HG03469 (cell line): ENCODE measurements at regions not wholly inside any gene's neighbourhood (a gene's known extent, or its start where the extent isn't known, plus 50 kb on each side); places are given as distances from the start of the nearest gene placed in this dataset.
"Not testable (repeated sequence)": the region's sequence is repeated elsewhere in the genome, so short reads cannot be mapped to it uniquely, and the experiment has no call there.

ENCODE experiments used
- ATAC-seq: cut with Tn5 transposase; IDR thresholded peaks from one replicate; pipeline ENCODE4 v1.9.1; 2021; ENCODE audit warnings: mild to moderate bottlenecking, moderate library complexity, moderate number of reproducible peaks; ENCODE audit not compliant: unreplicated experiment

GRCh38 chr10:65786279-65786678 lies 1139.6 kb upstream of the LRRTM3 start:
- ATAC-seq: no peak

DNA sequence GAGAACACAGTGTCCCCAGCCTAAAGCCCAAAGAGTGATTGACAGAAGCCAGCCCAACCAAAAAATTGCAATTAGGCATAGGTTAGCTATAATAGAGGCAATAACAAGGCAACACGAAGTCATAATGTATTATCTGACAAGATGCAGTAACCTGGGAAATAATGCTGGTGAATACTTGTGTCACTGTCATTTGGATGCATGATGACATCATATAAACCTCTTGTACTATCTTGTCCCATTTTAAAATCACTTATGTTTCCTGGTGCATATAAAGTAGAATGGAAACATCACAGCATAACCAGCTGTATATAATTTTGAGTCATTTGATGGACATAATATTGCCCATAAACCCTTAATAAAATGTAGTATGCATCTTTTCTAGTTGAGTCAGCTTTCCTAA lies 1138.3 kb upstream of the LRRTM3 start:
- ATAC-seq: no peak

- ATAC-seq: no peak
Measured at GRCh38 chr10:65788271-65788670, 1137.6 kb upstream of the LRRTM3 start.

GRCh38 chr10:65791979-65792378 lies 1133.9 kb upstream of the LRRTM3 start:
- no peak for ATAC-seq

GRCh38 chr10:65793738-65794425 lies 1132.0 kb upstream of the LRRTM3 start:
- ATAC-seq: no peak

DNA sequence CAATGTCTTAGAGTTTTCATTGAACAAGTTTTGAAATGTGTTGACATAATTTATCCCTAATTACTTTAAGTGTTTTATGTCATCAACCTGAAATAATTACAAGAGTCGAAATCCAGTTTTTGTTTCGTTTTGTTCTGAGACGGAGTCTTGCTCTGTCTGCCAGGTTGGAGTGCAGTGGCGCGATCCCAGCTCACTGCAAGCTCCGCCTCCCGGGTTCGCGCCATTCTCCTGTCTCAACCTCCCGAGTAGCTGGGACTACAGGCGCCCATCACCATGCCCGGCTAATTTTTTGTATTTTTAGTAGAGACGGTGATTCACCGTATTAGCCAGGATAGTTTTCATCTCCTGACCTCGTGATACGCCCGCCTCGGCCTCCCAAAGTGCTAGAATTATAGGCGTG lies 1131.0 kb upstream of the LRRTM3 start:
- ATAC-seq: not testable (repeated sequence)

- ATAC-seq: no peak
Measured at GRCh38 chr10:65796472-65796871, 1129.4 kb upstream of the LRRTM3 start.

GRCh38 chr10:65798133-65798532 lies 1127.7 kb upstream of the LRRTM3 start:
- no peak for ATAC-seq

- ATAC-seq: no peak
Measured at GRCh38 chr10:65802391-65802790, 1123.4 kb upstream of the LRRTM3 start.

DNA sequence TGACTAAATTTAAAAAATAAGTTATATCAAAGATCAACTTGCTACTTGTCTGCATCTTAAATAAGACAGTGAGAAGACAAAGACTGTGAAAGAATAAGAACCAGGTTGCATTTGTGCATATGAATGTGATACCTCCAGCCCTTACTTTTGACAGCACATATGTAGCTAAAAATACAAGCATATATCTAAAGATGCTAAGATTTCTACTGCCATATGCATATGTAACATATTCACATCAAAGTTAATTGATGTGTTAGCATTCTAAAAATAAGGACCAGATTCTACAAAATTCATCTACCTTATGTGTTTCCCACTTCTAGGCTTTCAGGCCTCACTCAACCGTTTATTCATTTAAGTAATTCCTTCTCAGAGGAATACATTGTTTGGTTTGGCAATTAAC lies 1120.3 kb upstream of the LRRTM3 start:
- no peak for ATAC-seq

- no peak for ATAC-seq
Measured at GRCh38 chr10:65805993-65806392, 1119.8 kb upstream of the LRRTM3 start.

GRCh38 chr10:65808687-65809333 lies 1117.0 kb upstream of the LRRTM3 start:
- no peak for ATAC-seq

- ATAC-seq: no peak
Measured at GRCh38 chr10:65811931-65812525, 1113.8 kb upstream of the LRRTM3 start.

GRCh38 chr10:65816536-65816935 lies 1109.3 kb upstream of the LRRTM3 start:
- no peak for ATAC-seq

DNA sequence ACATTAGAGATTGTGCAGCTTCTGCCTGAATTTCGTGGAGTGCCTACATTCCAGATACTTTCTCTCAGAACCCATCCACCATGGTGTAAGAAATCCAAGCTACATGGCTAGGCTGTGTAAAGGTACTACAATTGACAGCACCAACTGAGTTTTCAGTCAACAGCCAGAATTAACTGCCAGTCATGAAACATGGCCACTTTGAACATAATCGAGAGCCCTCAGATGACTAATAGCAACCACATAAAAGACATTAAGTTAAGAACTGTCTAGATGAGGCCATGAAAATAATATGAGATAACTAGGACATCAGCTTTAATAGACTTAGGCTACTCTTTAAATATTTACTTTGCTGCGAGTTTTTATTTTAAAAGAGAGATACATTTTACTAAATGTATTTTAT lies 1106.8 kb upstream of the LRRTM3 start:
- no peak for ATAC-seq

DNA sequence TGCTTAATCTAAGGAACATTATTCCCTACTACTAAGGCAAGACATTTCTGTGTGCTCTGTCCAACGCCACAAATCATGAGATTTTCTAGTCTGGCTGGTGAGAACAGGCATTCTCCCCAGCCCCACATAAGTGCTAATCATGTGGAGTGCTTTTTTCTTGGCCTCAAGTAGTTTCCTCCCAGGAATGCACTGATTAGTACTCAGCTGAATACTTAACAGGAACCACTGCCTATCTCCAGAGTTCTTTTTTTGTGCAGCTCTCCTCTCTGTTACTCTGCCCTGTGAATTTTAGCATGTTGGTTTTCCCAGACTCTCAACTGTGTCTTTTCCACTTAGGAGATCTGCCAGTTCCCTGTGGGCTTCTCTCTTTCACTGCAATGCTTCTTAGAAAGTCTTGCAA lies 1098.5 kb upstream of the LRRTM3 start:
- ATAC-seq: no peak

DNA sequence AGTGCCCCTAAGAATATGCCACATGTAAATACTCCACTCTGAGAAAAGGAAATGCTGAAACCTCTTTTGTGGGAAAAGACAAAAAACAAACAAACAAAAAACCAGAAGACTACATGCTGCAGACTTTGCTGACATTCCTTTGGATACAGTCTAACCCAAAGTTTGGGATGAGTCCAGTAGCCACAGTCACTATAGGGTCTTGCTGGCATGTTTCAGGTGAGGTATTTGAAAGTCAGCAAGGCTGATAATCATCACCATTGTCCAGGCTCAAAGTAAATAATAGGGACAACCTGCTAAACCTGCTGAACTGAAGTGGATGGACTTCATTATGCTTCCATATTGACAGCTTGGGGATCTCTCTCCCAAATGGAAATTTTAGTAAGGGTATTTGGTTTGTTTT lies 1087.0 kb upstream of the LRRTM3 start:
- no peak for ATAC-seq

GRCh38 chr10:65843203-65843602 lies 1082.6 kb upstream of the LRRTM3 start:
- ATAC-seq: no peak

DNA sequence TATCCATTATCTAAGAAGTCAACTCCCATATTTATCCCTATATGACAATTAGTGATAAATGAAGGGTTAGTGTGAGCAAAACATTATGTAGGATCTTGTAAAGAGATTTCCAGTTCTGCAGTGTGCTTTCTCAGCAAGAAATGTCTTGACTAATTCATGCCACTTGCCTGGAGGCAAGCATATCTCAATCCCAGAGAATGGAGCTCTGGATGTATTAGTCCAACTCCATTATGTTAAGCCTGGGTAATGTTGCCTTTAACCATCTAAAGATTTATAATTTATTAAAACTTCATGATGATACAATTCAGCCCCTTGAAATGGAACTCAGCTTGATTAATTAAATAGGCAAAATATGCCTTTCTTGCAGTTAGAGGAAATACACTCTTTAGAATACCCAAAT lies 1079.9 kb upstream of the LRRTM3 start:
- no peak for ATAC-seq

- ATAC-seq: no peak
Measured at GRCh38 chr10:65846541-65846940, 1079.3 kb upstream of the LRRTM3 start.

GRCh38 chr10:65846949-65847348 lies 1078.9 kb upstream of the LRRTM3 start:
- ATAC-seq: no peak
